ENCODE measurements at regions not wholly inside any gene's neighbourhood (a gene's known extent, or its start where the extent isn't known, plus 50 kb on each side); places are given as distances from the start of the nearest gene placed in this dataset.

GRCh38 chr9:22286661-22287060, 160.0 kb upstream of the DMRTA1 start:
- no peak overlapping the region for H3K27ac Mint-ChIP-seq
- DNase-seq (no peak), ATAC-seq (no peak)
- H3K4me3 Mint-ChIP-seq = no peak overlapping the region
- H3K36me3 Mint-ChIP-seq (ENCODE audit: low read depth) = no peaks in the 10 kb centered on the region
- no peaks in the 10 kb centered on the region for H3K4me1 Mint-ChIP-seq
- H3K27me3 Mint-ChIP-seq = peaks cover 6% of the 10 kb centered on the region
- no peaks in the 10 kb centered on the region for H3K9me3 Mint-ChIP-seq

- H3K4me3 Mint-ChIP-seq = no peak overlapping the region
- ATAC-seq (no peak), DNase-seq (no peak)
- H3K27me3 Mint-ChIP-seq = peaks cover 6% of the 10 kb centered on the region
- no peaks in the 10 kb centered on the region for H3K36me3 Mint-ChIP-seq (ENCODE audit: low read depth)
- no peaks in the 10 kb centered on the region for H3K4me1 Mint-ChIP-seq
- no peak overlapping the region for H3K27ac Mint-ChIP-seq
- no peaks in the 10 kb centered on the region for H3K9me3 Mint-ChIP-seq
Measured at GRCh38 chr9:22288661-22289060, 158.0 kb upstream of the DMRTA1 start.

GRCh38 chr9:22307013-22307711, 139.5 kb upstream of the DMRTA1 start:
- H3K4me1 Mint-ChIP-seq = no peaks in the 10 kb centered on the region
- H3K9me3 Mint-ChIP-seq = no peaks in the 10 kb centered on the region
- no peak for DNase-seq
- peaks cover 11% of the 10 kb centered on the region for H3K27me3 Mint-ChIP-seq
- no peaks in the 10 kb centered on the region for H3K36me3 Mint-ChIP-seq (ENCODE audit: low read depth)
- ATAC-seq = no peak
- H3K4me3 Mint-ChIP-seq = no peak overlapping the region
- H3K27ac Mint-ChIP-seq = no peak overlapping the region

GRCh38 chr9:22308177-22308576, 138.4 kb upstream of the DMRTA1 start:
- ATAC-seq (no peak), DNase-seq (no peak)
- Mint-ChIP-seq H3K4me3 (no peak overlapping the region), H3K4me1 (no peaks in the 10 kb centered on the region), H3K9me3 (no peaks in the 10 kb centered on the region), H3K27me3 (peaks cover 6% of the 10 kb centered on the region), H3K27ac (no peak overlapping the region), H3K36me3 (ENCODE audit: low read depth) (no peaks in the 10 kb centered on the region)

GRCh38 chr9:22316645-22317044, 130.0 kb upstream of the DMRTA1 start:
- no peak overlapping the region for H3K4me3 Mint-ChIP-seq
- ATAC-seq = no peak
- H3K9me3 Mint-ChIP-seq = peaks cover 9% of the 10 kb centered on the region

GRCh38 chr9:22331533-22331932, 115.1 kb upstream of the DMRTA1 start:
- H3K9me3 Mint-ChIP-seq = peaks cover 5% of the 10 kb centered on the region
- no peaks in the 10 kb centered on the region for H3K27me3 Mint-ChIP-seq
- no peaks in the 10 kb centered on the region for H3K36me3 Mint-ChIP-seq (ENCODE audit: low read depth)
- no peak overlapping the region for H3K4me3 Mint-ChIP-seq
- H3K27ac Mint-ChIP-seq = no peak overlapping the region
- no peaks in the 10 kb centered on the region for H3K4me1 Mint-ChIP-seq
- no peak for DNase-seq
- ATAC-seq = no peak

More at GRCh38 chr9:22316645-22317044, 130.0 kb upstream of the DMRTA1 start:
- Mint-ChIP-seq H3K27me3 (peaks cover 4% of the 10 kb centered on the region), H3K27ac (no peak overlapping the region), H3K36me3 (ENCODE audit: low read depth) (no peaks in the 10 kb centered on the region), H3K4me1 (no peaks in the 10 kb centered on the region)
- no peak for DNase-seq

GRCh38 chr9:22332202-22332601, 114.4 kb upstream of the DMRTA1 start:
- no peak overlapping the region for H3K27ac Mint-ChIP-seq
- ATAC-seq (no peak), DNase-seq (no peak)
- peaks cover 5% of the 10 kb centered on the region for H3K9me3 Mint-ChIP-seq
- H3K4me3 Mint-ChIP-seq = no peak overlapping the region
- no peaks in the 10 kb centered on the region for H3K36me3 Mint-ChIP-seq (ENCODE audit: low read depth)
- no peaks in the 10 kb centered on the region for H3K4me1 Mint-ChIP-seq
- H3K27me3 Mint-ChIP-seq = no peaks in the 10 kb centered on the region

GRCh38 chr9:22337261-22337660, 109.4 kb upstream of the DMRTA1 start:
- Mint-ChIP-seq H3K4me1 (no peaks in the 10 kb centered on the region), H3K27ac (no peak overlapping the region), H3K4me3 (no peak overlapping the region), H3K36me3 (ENCODE audit: low read depth) (no peaks in the 10 kb centered on the region), H3K27me3 (no peaks in the 10 kb centered on the region), H3K9me3 (no peaks in the 10 kb centered on the region)
- DNase-seq (no peak), ATAC-seq (no peak)

GRCh38 chr9:22342491-22343217, 104.0 kb upstream of the DMRTA1 start:
- no peaks in the 10 kb centered on the region for H3K9me3 Mint-ChIP-seq
- H3K27me3 Mint-ChIP-seq = peaks cover 2% of the 10 kb centered on the region
- H3K27ac Mint-ChIP-seq = no peak overlapping the region
- no peaks in the 10 kb centered on the region for H3K36me3 Mint-ChIP-seq (ENCODE audit: low read depth)
- no peaks in the 10 kb centered on the region for H3K4me1 Mint-ChIP-seq
- DNase-seq = no peak
- ATAC-seq = no peak
- H3K4me3 Mint-ChIP-seq = no peak overlapping the region

GRCh38 chr9:22343218-22343611, 103.4 kb upstream of the DMRTA1 start:
- DNase-seq (no peak), ATAC-seq (no peak)
- H3K36me3 Mint-ChIP-seq (ENCODE audit: low read depth) = no peaks in the 10 kb centered on the region
- H3K4me1 Mint-ChIP-seq = no peaks in the 10 kb centered on the region
- no peaks in the 10 kb centered on the region for H3K9me3 Mint-ChIP-seq
- H3K27me3 Mint-ChIP-seq = peaks cover 2% of the 10 kb centered on the region
- H3K4me3 Mint-ChIP-seq = no peak overlapping the region
- no peak overlapping the region for H3K27ac Mint-ChIP-seq

GRCh38 chr9:22354699-22355384, 91.8 kb upstream of the DMRTA1 start:
- no peak overlapping the region for H3K27ac Mint-ChIP-seq
- no peaks in the 10 kb centered on the region for H3K27me3 Mint-ChIP-seq
- H3K9me3 Mint-ChIP-seq = peaks cover 4% of the 10 kb centered on the region
- H3K4me1 Mint-ChIP-seq = no peaks in the 10 kb centered on the region
- no peak overlapping the region for H3K4me3 Mint-ChIP-seq
- ATAC-seq (no peak), DNase-seq (no peak)
- no peaks in the 10 kb centered on the region for H3K36me3 Mint-ChIP-seq (ENCODE audit: low read depth)

- no peaks in the 10 kb centered on the region for H3K36me3 Mint-ChIP-seq (ENCODE audit: low read depth)
- H3K9me3 Mint-ChIP-seq = peaks cover 4% of the 10 kb centered on the region
- H3K27ac Mint-ChIP-seq = no peak overlapping the region
- no peaks in the 10 kb centered on the region for H3K4me1 Mint-ChIP-seq
- no peak overlapping the region for H3K4me3 Mint-ChIP-seq
- H3K27me3 Mint-ChIP-seq = no peaks in the 10 kb centered on the region
- DNase-seq (no peak), ATAC-seq (no peak)
Measured at GRCh38 chr9:22356985-22357384, 89.6 kb upstream of the DMRTA1 start.

GRCh38 chr9:22363421-22363887, 83.2 kb upstream of the DMRTA1 start:
- peaks cover 3% of the 10 kb centered on the region for H3K27me3 Mint-ChIP-seq
- ATAC-seq = no peak
- DNase-seq = no peak
- H3K4me1 Mint-ChIP-seq = no peaks in the 10 kb centered on the region
- no peak overlapping the region for H3K27ac Mint-ChIP-seq
- no peaks in the 10 kb centered on the region for H3K36me3 Mint-ChIP-seq (ENCODE audit: low read depth)
- H3K4me3 Mint-ChIP-seq = no peak overlapping the region
- H3K9me3 Mint-ChIP-seq = no peaks in the 10 kb centered on the region

GRCh38 chr9:22373636-22374035, 73.0 kb upstream of the DMRTA1 start:
- Mint-ChIP-seq H3K4me1 (no peaks in the 10 kb centered on the region), H3K27me3 (no peaks in the 10 kb centered on the region), H3K4me3 (no peak overlapping the region), H3K9me3 (no peaks in the 10 kb centered on the region), H3K27ac (no peak overlapping the region), H3K36me3 (ENCODE audit: low read depth) (no peaks in the 10 kb centered on the region)
- DNase-seq (no peak), ATAC-seq (no peak)

GRCh38 chr9:22374051-22374450, 72.6 kb upstream of the DMRTA1 start:
- no peaks in the 10 kb centered on the region for H3K36me3 Mint-ChIP-seq (ENCODE audit: low read depth)
- H3K4me3 Mint-ChIP-seq = no peak overlapping the region
- no peak for ATAC-seq
- H3K4me1 Mint-ChIP-seq = no peaks in the 10 kb centered on the region
- no peaks in the 10 kb centered on the region for H3K9me3 Mint-ChIP-seq
- no peaks in the 10 kb centered on the region for H3K27me3 Mint-ChIP-seq
- no peak for DNase-seq
- H3K27ac Mint-ChIP-seq = no peak overlapping the region
